ENCODE measurements at regions not wholly inside any gene's neighbourhood (a gene's known extent, or its start where the extent isn't known, plus 50 kb on each side); places are given as distances from the start of the nearest gene placed in this dataset.

DNA sequence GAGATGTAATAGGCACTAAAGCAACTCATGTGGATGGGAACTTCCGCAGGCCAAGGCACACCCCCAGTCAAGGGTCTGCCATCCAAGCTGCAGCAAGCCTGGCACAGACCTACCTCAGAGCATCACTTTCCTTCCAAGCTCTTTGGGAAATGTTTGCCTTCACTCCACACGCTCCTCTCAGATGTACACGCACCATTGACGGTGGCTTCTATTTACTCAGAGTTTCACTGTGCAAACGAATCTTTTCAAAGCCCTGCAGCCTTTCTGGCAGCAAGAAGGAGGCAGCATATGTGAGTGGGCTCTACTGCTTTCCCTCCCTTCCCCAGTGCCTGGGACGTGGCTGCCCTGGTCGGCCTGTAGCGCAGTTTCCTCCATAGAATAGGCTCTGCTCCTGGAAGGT lies 60.9 kb upstream of the USP47 start:
- WGBS, 2 experiments (ENCODE audit: insufficient coverage in 1 of 2, insufficient read length in 1 of 2), result 86 to 91% methylated on average over 4 to 8 of the region's 8 CpGs
- H3K27ac Mint-ChIP-seq, result no peak overlapping the region

DNA sequence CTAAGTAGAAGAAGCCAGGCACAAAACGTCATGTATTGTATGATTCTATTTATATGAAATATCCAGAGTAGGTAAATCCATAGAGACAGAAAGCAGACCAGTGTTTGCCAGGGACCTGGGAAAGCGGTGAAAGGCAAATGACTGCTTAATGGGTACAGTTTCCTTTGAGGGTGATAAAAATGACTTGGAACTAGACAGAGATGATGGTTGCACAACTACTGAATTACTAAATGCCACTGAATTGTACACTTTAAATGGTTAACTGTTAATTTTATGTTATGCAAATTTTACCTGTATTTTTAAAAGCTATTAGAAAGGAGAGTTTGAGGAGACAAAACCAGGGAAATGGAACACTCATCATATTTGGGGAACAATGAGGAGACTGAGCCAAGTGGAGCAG lies 61.8 kb upstream of the USP47 start:
- Histone ChIP-seq H3K4me3 (ENCODE audit: low read length) (no peak overlapping the region), H3K9ac (ENCODE audit: extremely low read depth, low read length, poor library complexity, severe bottlenecking) (no peak overlapping the region), H3K27me3 (ENCODE audit: control insufficient read depth, insufficient read depth, low read length, poor library complexity, severe bottlenecking) (peaks cover 35% of the 10 kb centered on the region), H3K36me3 (ENCODE audit: control insufficient read depth, insufficient read depth, low read length) (no peaks in the 10 kb centered on the region), H3K9me3 (ENCODE audit: control insufficient read depth, low read length) (no peaks in the 10 kb centered on the region), H3K4me1 (ENCODE audit: control insufficient read depth, insufficient read depth, low read length) (no peaks in the 10 kb centered on the region), H3K27ac (ENCODE audit: low read depth, low read length) (no peak overlapping the region)
- H3K36me3 Mint-ChIP-seq (ENCODE audit: low read depth), result no peaks in the 10 kb centered on the region
- no peak for DNase-seq
- WGBS, 2 experiments (ENCODE audit: insufficient coverage in 1 of 2, insufficient read length in 1 of 2), result 87 to 96% methylated on average over 2 of the region's 2 CpGs
- no peaks in the 10 kb centered on the region for H3K9me3 Mint-ChIP-seq
- peaks cover 46% of the 10 kb centered on the region for H3K27me3 Mint-ChIP-seq (ENCODE audit: insufficient read depth)
- no peaks in the 10 kb centered on the region for H3K4me1 Mint-ChIP-seq
- TF ChIP-seq, protein P1, sequence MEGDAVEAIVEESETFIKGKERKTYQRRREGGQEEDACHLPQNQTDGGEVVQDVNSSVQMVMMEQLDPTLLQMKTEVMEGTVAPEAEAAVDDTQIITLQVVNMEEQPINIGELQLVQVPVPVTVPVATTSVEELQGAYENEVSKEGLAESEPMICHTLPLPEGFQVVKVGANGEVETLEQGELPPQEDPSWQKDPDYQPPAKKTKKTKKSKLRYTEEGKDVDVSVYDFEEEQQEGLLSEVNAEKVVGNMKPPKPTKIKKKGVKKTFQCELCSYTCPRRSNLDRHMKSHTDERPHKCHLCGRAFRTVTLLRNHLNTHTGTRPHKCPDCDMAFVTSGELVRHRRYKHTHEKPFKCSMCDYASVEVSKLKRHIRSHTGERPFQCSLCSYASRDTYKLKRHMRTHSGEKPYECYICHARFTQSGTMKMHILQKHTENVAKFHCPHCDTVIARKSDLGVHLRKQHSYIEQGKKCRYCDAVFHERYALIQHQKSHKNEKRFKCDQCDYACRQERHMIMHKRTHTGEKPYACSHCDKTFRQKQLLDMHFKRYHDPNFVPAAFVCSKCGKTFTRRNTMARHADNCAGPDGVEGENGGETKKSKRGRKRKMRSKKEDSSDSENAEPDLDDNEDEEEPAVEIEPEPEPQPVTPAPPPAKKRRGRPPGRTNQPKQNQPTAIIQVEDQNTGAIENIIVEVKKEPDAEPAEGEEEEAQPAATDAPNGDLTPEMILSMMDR (conservative IDR thresholded peaks at IDR 0.05), result no peak
- no peak overlapping the region for H3K4me3 Mint-ChIP-seq
- H3K27ac Mint-ChIP-seq, result no peak overlapping the region

More for the DNA sequence above, 60.9 kb upstream of the USP47 start:
- Histone ChIP-seq H3K9ac (ENCODE audit: extremely low read depth, low read length, poor library complexity, severe bottlenecking) (no peak overlapping the region), H3K4me1 (ENCODE audit: control insufficient read depth, insufficient read depth, low read length) (no peaks in the 10 kb centered on the region), H3K27me3 (ENCODE audit: control insufficient read depth, insufficient read depth, low read length, poor library complexity, severe bottlenecking) (peaks cover 28% of the 10 kb centered on the region), H3K36me3 (ENCODE audit: control insufficient read depth, insufficient read depth, low read length) (no peaks in the 10 kb centered on the region), H3K4me3 (ENCODE audit: low read length) (no peak overlapping the region), H3K9me3 (ENCODE audit: control insufficient read depth, low read length) (no peaks in the 10 kb centered on the region), H3K27ac (ENCODE audit: low read depth, low read length) (no peak overlapping the region)
- TF ChIP-seq, protein P1 (conservative IDR thresholded peaks at IDR 0.05), result no peak
- no peaks in the 10 kb centered on the region for H3K36me3 Mint-ChIP-seq (ENCODE audit: low read depth)
- no peak overlapping the region for H3K4me3 Mint-ChIP-seq
- DNase-seq, result no peak
- peaks cover 39% of the 10 kb centered on the region for H3K27me3 Mint-ChIP-seq (ENCODE audit: insufficient read depth)
- peaks cover 4% of the 10 kb centered on the region for H3K9me3 Mint-ChIP-seq
- no peaks in the 10 kb centered on the region for H3K4me1 Mint-ChIP-seq

- Mint-ChIP-seq H3K27me3 (ENCODE audit: insufficient read depth) (peaks cover 47% of the 10 kb centered on the region), H3K4me1 (peaks cover 3% of the 10 kb centered on the region), H3K4me3 (no peak overlapping the region), H3K27ac (no peak overlapping the region), H3K9me3 (no peaks in the 10 kb centered on the region), H3K36me3 (ENCODE audit: low read depth) (no peaks in the 10 kb centered on the region)
- Histone ChIP-seq H3K36me3 (ENCODE audit: control insufficient read depth, insufficient read depth, low read length) (no peaks in the 10 kb centered on the region), H3K9ac (ENCODE audit: extremely low read depth, low read length, poor library complexity, severe bottlenecking) (no peak overlapping the region), H3K4me1 (ENCODE audit: control insufficient read depth, insufficient read depth, low read length) (no peaks in the 10 kb centered on the region), H3K27ac (ENCODE audit: low read depth, low read length) (no peak overlapping the region), H3K27me3 (ENCODE audit: control insufficient read depth, insufficient read depth, low read length, poor library complexity, severe bottlenecking) (peaks cover 38% of the 10 kb centered on the region), H3K4me3 (ENCODE audit: low read length) (no peak overlapping the region), H3K9me3 (ENCODE audit: control insufficient read depth, low read length) (no peaks in the 10 kb centered on the region)
- no peak for DNase-seq
- TF ChIP-seq, protein P1 (conservative IDR thresholded peaks at IDR 0.05), result no peak
- 72 to 89% methylated on average over 2 of the region's 3 CpGs for WGBS, 2 experiments (ENCODE audit: insufficient coverage in 1 of 2, insufficient read length in 1 of 2)
Observed at GRCh38 chr11:11777897-11778296, 63.9 kb upstream of the USP47 start.
